HT-29 (cell line): ENCODE measurements at regions not wholly inside any gene's neighbourhood (a gene's known extent, or its start where the extent isn't known, plus 50 kb on each side); places are given as distances from the start of the nearest gene placed in this dataset.
A peak's percentile ranks its signal among the peaks of the same experiment; 100 is the strongest.
"Not testable (repeated sequence)": the region's sequence is repeated elsewhere in the genome, so short reads cannot be mapped to it uniquely, and the experiment has no call there.

Experiments used
- DNase-seq: peaks from one replicate; pipeline ENCODE4 v3.0.0-alpha.2; 2015; ENCODE audit warnings: low spot score

DNA sequence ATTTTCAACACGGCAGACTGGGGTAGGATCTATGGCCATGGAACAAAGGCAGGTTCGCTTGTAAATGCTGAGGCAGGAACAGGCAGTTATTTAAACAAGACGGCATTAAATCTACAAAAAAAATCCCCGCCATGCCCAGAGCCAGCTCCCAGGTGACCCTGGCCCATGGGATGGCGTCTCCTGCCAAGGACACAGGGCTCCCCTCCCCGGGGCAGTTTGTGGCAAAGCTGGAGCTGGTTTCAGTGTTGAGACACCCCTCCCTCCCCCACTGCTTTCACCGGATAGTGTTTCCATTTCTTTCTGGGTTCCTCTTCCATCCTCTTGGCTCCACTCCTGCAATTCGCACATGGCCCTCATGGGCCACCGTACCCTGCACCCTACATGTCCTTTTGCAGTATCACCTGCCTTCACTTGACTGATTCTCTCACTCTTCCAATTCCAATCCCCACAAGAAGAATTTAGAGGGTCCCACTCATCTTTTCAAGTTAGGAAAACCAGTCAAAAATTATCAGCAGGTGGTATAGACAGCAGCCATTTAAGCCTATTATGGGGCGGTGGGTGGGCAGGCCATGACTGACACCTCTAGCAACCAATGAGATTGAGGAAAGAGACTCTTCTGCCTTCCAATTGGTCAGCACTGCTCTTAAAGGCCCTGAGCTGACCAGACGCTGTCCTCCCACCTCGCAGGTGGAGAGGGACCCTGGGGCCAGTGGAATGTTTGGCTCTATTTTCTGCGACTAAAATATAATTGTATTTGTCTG, 52.0 kb downstream of the OLIG1 start:
- DNase-seq = peak; percentile 15

DNA sequence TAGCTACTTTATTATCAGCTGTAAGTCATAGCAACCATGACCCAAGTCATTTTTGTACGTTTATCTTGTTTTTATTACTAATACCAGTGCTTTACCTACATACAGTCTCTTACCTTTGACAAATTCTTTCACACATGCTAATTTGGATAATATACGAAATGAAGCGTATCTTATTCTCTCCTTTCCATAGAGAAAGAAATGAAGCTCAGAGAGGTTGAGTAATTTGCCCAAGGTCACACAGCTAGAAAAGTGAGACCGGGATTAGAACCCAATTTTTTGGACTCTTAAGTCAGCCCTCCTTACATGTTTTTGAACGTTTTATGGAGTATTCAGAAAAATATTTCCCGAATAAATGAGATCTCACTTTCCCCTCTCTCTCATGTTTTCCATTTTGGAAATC, 52.6 kb downstream of the OLIG1 start:
- no peak for DNase-seq

DNA sequence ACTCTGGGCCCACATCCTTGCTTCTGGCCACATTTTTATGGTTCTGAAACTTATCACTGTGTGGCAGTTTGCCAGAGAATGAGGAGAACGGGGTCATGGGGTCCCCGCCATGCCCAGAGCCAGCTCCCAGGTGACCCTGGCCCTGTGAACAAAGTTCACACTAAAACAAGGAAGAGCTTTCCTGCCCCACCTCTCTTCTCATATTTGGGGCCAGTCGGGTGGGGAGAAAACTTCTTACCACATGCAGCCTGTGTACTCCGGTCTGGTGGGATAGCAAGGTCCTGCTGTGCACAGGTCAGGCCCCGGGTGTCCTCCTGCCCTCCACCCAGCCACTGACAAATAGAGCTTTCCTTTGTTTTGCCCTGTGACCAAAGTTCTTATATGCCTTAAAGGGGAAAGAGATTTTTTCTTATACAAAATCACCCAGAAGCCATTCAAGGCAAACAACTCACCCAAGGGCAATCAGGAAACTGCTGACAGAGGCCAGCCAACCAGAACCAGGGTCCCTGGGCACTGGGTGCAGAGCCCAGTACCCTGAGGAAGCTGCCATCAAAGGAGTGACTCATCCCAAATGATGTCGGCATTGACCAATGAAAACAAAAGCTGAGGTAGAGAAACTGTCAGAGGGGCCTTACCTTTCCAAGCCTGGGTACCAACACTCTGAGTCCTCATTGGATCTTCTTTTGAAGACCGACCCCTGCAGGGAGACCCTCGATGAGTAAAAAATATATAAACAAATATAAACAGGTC, 53.6 kb downstream of the OLIG1 start:
- DNase-seq = no peak

DNA sequence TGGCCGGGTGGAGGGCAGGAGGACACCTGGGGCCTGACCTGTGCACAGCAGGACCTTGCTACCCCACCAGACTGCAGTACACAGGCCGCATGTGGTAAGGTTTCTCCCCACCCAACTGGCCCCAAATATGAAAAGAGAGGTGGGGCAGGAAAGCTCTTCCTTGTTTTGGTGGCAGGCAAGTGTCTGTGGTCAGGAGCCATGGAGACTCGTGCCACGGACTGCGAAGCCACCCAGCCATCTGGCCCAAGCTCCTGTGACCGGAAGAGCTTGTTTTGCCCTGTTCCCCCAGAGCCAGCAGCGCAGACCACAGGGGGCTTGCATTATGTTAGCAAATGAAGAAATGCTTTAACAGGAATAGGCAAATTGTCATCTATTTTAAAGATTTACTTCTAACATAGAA, 54.9 kb downstream of the OLIG1 start:
- DNase-seq = no peak

DNA sequence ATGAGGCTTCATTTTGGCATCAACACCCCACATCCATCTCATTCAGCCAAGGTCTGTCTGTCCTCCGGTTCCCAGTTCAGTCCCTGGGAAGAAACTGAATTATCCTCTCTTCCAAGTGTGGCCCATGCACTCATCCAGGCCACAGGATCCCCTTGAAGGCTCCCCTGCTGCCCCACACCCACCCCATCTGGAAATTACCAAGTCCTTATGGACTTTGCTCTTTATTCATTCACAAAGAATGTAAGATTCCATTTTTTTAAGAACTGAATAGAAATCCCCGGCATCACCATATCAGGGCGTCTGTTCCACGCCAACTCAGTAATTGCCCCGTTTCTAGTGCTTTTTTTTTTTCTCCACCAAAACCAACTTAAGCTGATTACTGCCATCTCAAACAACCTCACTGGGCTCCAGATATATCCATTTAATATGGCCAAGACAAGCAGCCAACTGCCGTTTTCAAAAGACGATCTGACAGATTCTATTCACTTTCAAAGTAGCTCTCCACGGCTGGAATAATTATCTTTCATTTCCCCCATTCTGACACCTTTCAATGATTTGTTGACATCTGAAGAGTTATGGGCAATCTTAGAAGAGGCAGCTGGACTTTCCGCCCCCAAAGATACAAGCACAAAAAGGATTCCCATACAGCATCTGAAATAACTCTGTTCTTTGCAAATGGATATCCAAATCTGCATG, 55.9 kb downstream of the OLIG1 start:
- no peak for DNase-seq

DNA sequence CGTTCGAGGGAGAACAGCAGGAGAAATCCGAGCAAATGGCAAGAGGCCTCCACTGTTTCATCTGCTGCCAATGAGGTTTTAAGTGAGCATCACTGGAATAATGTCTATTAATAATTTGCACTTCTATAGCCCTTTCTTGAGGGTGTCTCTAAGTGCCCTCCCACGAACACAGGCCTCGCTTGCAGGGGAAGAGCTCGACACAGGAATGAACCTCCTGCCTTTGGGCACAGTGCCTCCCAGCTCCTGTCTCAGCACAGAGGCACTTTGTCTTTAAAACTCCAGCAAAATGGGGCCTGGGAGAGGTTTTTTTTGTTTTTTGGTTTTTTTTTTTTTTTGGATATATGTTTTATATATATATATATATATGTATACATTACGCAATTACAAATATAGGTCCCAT, 56.6 kb downstream of the OLIG1 start:
- DNase-seq = no peak

DNA sequence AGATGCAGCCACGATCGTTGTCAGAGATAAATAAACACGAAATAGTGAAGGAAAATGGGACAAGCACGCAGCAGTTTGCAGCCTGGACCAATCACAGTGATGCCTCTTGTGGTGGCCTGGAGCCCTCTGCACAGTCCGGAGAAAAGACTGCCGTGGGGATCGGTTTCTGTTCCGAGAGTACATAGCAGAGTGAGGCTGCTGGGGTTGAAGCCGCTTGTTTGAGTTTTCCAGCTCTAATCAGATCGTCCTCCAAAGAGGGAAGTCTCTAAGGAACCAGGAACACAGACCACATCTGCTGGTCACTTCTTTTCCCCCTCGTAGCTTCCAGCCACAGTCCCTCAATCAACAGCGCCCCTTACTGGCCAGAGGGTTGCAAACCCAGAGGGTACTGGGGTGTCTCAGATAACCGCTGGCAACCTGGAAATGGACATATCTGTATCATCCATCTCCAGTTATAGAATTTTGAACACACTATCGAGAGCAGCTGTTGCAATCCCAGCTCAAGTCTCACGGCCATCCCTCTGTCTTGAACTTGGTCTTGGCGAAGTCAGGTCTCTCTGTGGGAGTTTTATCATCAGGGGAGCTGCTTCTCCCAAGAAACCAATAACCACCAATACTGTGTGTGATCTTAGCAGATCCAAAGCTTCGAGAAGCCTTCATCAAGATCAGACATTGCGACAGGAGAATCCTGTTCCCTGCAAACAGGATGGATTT, 57.4 kb downstream of the OLIG1 start:
- DNase-seq = peak; percentile 50

DNA sequence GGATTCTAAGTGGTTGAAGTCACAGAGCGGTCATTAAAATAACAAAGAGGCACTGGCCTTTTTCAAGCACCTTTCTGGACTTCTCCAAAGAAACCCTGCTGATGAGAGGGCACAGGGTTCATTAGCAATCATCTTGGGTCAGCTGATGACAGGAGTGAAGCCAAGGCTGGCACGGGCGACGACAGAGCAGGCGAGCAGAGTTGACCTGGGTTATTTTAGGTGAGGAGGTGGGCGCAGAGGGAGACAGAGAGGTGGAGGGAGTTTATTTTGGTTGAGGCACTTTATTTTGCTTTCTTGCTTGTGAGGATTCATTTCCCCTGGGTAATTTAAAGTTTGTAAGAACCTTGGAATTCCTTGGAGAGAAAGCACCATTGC, 57.9 kb downstream of the OLIG1 start:
- DNase-seq = no peak

DNA sequence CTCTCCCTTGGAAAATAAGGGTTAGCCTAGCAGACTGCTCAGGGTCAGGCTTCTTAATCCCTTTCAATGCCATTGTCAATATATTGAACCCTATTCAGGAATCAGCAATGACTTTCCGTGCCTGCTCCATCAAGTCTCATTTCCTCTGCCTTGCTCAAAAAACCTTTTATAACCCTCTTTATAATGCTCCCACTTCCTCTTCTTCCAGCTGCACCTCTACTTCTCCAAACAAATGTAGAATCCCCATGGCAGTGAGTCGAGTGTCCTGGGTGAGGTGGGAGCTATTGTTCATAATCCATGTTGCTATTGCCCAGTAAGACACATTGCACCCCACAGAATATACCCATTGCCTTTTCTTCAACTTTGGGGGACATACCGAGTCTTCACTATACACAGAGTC, 58.6 kb downstream of the OLIG1 start:
- no peak for DNase-seq

DNA sequence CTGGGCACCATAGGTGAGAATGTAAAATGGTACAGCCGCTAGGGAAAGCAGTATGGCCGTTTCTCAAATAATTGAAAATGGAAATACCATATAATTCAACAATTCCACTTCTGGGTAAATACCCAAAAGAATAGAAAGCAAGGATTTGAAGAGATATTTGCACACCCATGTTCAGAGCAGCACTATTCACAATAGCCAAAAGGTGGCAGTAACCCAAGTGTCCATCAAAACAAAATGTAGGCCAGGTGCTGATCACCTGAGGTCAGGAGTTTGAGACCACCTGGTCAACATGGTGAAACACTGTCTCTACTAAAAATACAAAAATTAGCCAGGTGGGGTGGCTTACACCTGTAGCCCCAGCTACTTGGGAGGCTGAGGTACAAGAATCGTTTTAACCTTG, 62.1 kb downstream of the OLIG1 start:
- no peak for DNase-seq

DNA sequence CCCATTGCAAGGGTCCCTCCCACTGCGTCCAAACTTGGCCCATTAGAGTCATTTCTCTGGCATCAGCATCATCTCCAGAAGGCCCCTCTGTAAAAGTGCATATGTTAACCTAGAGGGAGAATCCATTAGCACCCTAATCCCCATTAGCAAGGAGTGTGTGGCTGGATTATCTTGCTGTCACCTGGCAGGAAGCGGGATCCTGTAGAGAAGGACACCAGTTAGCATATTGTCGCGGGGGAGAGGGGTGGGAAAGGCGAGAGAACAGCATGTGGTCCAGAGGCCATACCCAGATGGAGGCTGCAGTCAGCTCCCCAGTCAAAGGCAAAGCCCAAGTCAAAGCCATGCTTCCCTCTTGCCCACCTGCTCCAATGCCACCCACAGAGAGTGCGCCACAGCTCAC, 64.0 kb downstream of the OLIG1 start:
- DNase-seq = no peak

DNA sequence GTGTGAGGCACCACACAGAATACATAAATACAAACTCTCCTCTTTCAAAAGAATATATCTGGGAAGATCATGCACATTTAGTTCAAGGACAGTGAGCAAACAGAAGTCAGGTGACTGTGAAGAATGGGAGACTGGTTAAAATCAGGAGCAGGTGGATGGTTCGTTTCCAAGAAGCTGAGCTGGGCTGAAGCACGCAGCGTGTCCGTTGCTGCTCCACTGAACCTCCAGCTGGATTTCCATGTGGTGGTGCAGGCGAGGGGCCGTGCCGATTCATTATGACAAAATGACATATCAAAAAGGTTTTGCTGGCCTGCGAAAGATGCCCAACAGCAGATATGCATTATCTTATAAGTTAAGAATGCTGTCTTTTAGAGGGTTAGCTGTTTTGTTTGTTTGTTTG, 66.0 kb downstream of the OLIG1 start:
- no peak for DNase-seq

DNA sequence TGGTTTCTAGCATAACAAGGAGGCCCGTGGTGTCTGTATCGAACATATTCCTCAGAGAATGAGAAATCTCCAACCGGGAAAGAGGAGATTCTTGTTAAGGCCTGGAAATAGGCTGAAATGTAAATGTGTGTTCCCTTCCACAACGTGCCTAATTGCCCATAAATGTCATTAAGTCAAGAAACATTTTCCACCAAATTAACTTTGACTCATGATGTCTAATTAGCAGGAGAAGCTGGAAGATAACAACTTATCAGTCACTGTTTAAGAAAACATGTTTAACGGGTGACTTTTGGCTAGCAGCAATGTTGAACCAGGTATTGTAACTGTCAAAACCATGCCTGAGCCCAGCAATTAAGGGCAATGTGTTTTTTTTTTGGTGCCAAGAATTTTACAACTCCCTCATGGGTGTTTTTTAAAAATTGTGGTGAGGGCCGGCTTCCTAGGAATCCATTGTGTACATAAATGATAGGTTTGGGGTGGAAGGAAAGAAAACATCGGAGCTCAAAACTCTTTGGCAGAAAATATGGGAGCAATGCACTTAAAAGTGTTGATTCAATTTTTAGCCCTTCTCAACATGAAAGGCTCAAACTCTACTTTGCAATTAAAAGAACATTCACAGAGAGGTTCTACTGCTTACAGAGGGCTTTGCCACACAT, 67.0 kb downstream of the OLIG1 start:
- DNase-seq = no peak

DNA sequence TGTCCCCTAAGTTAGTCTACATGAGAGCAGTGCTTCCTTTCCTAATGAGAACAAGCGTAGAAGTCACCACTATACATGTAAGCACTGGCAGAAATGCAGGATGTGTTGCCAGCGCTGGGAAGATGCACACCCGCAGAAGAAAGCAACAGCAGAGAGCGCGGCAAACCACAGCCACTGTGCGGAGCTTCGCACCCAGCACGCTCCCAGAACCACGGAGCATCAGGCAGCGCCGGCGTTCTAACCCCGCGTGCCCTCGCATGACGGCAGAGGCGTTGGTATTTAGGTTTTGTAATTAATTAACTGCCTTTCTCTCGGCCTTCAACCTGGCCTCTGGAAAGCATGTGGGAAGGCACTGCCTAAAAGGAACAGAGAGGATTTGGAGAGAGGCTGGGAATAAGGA, 69.1 kb downstream of the OLIG1 start:
- no peak for DNase-seq

DNA sequence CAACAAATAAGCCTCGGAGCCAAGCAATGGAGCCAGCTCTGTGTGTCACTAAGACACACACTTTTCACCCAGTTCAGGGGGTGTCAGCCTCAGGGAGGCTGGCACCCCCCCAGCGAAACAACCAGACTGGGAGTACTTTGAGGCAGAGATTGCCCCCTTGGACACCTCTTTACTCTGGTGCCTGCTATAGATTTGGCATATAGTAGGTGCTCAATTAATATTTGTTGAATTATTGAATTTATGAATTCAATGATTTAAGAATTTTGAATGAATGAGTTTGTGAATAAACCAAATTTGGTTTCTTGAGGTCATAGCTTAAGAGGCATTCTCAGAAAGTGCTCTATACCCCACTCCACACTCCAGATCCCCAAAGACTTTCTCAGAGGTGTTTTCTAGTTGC, 70.3 kb downstream of the OLIG1 start:
- no peak for DNase-seq

DNA sequence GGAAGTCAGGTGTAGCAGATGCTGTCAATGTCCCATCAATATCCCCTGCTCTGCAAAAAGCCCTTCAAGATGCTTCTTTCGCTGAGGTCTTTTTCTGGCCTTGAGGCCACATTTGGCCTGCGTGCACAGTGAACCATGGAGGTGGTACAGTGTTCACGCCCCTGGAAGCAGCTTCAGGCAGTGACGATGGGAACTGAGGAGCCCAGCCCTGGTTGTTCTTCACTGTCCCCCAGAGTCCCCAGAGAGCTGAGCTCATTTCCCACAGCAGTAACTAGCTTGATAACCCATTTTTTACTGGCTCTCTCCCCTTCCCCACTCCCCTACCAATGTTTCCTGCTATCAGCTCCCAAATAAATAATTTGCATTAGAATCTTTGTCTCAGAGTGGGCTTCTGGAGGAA, 76.5 kb downstream of the OLIG1 start:
- DNase-seq = no peak

DNA sequence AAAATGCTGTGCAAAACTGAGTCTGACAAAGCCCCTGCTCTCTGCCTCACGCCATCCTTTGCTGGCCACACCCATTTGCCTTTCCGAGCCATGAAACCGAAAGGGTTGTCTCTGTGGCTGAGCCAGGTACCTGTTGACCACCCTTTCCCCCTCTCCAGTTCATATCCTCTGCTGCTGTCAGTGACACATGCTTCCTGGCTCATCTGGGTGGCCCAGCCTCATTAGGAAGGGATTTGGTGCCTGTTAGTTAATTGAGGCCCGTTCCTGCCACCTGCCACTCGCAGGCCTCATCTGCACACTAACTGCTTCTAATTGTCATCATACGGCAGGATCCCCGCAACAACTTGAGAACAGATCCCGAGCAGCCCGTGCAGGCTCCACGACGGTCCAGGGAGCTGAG, 79.2 kb downstream of the OLIG1 start:
- DNase-seq = no peak

DNA sequence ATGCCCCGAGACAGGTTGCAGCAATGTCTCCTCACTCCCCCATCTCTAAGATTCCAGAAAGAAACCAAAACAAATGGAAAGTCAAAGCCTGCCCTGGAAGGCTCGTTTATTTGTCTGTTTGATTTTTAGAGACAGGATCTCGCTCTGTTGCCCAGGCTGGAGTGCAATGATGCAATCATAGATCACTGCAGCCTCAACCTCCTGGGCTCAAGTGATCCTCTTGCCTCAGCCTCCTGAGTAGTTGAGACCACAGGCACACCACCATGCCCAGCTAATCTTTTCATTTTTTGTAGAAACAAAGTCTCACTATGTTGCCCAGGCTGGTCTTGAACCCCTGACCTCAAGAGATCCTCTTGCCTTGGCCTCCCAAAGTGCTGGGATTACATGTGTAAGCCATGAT, 78.8 kb upstream of the IFNAR2 start:
- DNase-seq = not testable (repeated sequence)

DNA sequence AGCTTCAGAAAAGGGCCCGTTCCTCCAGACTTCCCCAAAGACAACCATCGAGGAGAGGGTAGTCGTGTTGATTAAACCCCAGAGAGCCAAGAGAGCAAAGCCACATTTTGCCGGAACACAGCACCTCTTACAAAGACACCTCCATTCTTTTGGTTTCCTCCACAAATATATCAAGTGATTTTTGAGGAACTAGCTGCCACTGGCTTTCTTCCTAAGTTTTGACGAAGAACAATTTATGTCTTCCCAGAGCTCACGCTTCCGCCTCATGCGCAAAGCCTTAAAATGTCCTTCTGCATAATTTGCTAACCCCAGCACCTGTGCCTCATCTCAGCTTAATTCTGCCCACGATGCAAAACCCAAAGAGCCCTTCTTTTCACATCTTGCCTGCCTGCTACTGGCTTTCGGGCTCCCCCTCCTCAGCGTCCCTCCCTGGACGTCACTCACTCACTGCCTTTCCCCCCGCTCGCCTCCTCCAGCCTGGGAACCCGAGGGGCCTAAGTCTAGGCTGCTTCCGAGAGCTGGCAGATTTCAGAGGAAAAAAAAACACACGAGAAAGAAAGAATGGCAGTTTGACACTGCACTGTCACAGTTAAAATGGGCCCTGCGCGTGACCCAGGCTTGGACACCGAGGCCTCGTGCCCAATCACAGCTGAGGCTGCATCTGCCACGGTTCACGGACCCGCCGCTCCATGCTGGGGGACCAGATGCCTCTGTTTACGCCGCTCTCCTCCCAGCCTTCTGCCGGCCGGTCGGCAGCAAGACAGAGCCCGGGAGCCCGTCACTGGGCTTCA, 77.6 kb upstream of the IFNAR2 start:
- no peak for DNase-seq

DNA sequence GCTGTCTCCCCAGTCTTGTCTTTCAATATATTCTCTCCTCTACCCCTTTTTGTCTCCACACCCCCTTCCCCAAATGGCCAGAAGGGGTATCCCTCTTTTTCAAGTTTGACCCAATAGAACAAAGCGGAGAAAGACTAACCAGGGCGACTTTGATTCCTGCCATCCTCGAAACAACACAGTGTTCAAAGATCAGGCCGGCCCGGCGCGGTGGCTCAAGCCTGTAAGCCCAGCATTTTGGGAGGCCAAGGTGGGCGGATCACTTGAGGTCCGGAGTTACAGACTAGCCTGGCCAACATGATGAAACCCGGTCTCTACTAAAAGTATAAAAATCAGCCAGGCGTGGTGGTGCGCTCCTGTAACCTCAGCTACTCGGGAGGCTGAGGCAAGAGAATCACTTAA, 77.0 kb upstream of the IFNAR2 start:
- DNase-seq = no peak

DNA sequence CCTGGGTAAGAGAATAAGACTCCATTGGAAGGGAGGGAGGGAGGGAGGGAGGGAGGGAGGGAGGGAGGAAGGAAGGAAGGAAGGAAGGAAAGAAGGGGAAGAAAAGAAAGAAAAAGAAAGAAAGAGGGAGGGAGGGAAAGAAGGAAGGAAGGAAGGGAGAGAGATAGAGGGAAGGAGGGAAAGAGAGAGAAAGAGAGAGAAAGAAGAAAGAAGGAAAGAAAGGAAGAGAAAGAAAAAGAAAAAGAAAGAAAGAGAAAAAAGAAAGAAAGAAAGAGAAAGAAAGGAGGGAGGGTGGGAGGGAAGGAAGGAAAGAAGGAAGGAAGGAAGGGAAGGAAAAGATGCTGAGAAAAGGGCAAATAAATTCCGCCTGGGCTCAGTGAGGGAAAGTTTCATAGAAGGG, 74.7 kb upstream of the IFNAR2 start:
- DNase-seq = no peak
